Thoracic aorta (tissue), 2 donors: ENCODE measurements at regions not wholly inside any gene's neighbourhood (a gene's known extent, or its start where the extent isn't known, plus 50 kb on each side); places are given as distances from the start of the nearest gene placed in this dataset.

Experiments used
- ATAC-seq: fragments of 150-250 bp; one replicate; pipeline ENCODE4 v1.8.0; 2017; ENCODE audit warnings: low read depth; ENCODE audit not compliant: insufficient number of reproducible peaks, low FRiP score
- DNase-seq: peaks from one replicate; pipeline ENCODE4 v3.0.0-alpha.2; 2020; ENCODE audit warnings: low spot score
- H3K27ac ChIP-seq, 2 donors: fragments of 200-600 bp; sonication (generic); 1 replicate in 1 of 2; 2 replicates in 1 of 2; pipeline ENCODE4 v1.5.1; 2016; ENCODE audit warnings: mild to moderate bottlenecking in 2 of 2, moderate library complexity in 2 of 2
- H3K27me3 ChIP-seq: fragments of 200-600 bp; sonication (generic); replicated peaks from 2 replicates; pipeline ENCODE4 v1.6.0; 2016; ENCODE audit warnings: mild to moderate bottlenecking; ENCODE audit not compliant: insufficient read depth
- H3K36me3 ChIP-seq: fragments of 200-600 bp; sonication (generic); one replicate; pipeline ENCODE4 v1.5.1; 2016
- H3K4me1 ChIP-seq, 2 donors: fragments of 200-600 bp; sonication (generic); 1 replicate in 1 of 2; 2 replicates in 1 of 2; pipeline versions ENCODE4 v1.5.1 to v1.6.0; 2016; ENCODE audit warnings: low read depth in 2 of 2, mild to moderate bottlenecking in 1 of 2; ENCODE audit not compliant: control insufficient read depth in 1 of 2
- H3K4me3 ChIP-seq: fragments of 200-600 bp; sonication (generic); 2 replicates; pipeline ENCODE4 v1.5.1; 2016; ENCODE audit warnings: mild to moderate bottlenecking
- H3K9me3 ChIP-seq: fragments of 200-600 bp; sonication (generic); 2 replicates; pipeline ENCODE4 v1.5.1; 2016
- CTCF ChIP-seq: fragments of 200-600 bp; sonication (generic); IDR thresholded peaks from one replicate; pipeline ENCODE4 v1.5.1; 2019; ENCODE audit warnings: antibody characterized with exemption

GRCh38 chr10:9301148-9301547 is 1246.7 kb downstream of the GATA3 start:
- DNase-seq, result no peak

GRCh38 chr10:9301554-9301953 is 1247.1 kb downstream of the GATA3 start:
- DNase-seq (no peak), ATAC-seq (no peak)
- no peaks in the 10 kb centered on the region for H3K4me1 ChIP-seq
- H3K9me3 ChIP-seq, result no peaks in the 10 kb centered on the region
- no peak overlapping the region for H3K4me3 ChIP-seq
- H3K27me3 ChIP-seq, result no peaks in the 10 kb centered on the region
- no peaks in the 10 kb centered on the region for H3K36me3 ChIP-seq
- TF ChIP-seq CTCF, result no peak
- H3K27ac ChIP-seq, result no peak overlapping the region

More at GRCh38 chr10:9301148-9301547, 1246.7 kb downstream of the GATA3 start:
- Histone ChIP-seq H3K27ac (no peak overlapping the region), H3K4me3 (no peak overlapping the region), H3K9me3 (no peaks in the 10 kb centered on the region), H3K4me1 (no peaks in the 10 kb centered on the region), H3K27me3 (no peaks in the 10 kb centered on the region), H3K36me3 (no peaks in the 10 kb centered on the region)
- no peak for ATAC-seq
- TF ChIP-seq CTCF, result no peak

GRCh38 chr10:9302140-9302746 is 1247.8 kb downstream of the GATA3 start:
- no peak overlapping the region for H3K27ac ChIP-seq
- no peaks in the 10 kb centered on the region for H3K36me3 ChIP-seq
- TF ChIP-seq CTCF, result no peak
- H3K9me3 ChIP-seq, result no peaks in the 10 kb centered on the region
- H3K4me1 ChIP-seq, result no peaks in the 10 kb centered on the region
- H3K27me3 ChIP-seq, result no peaks in the 10 kb centered on the region
- no peak overlapping the region for H3K4me3 ChIP-seq
- ATAC-seq (no peak), DNase-seq (no peak)

- Histone ChIP-seq H3K27ac (no peak overlapping the region), H3K36me3 (no peaks in the 10 kb centered on the region)
- no peak for TF ChIP-seq CTCF
Observed at GRCh38 chr10:9305018-9305655, 1250.6 kb downstream of the GATA3 start.

GRCh38 chr10:9311702-9312499 is 1257.4 kb downstream of the GATA3 start:
- Histone ChIP-seq H3K4me1 (no peaks in the 10 kb centered on the region), H3K36me3 (no peaks in the 10 kb centered on the region), H3K4me3 (no peak overlapping the region), H3K27me3 (no peaks in the 10 kb centered on the region), H3K27ac (no peak overlapping the region), H3K9me3 (no peaks in the 10 kb centered on the region)
- DNase-seq, result no peak
- no peak for TF ChIP-seq CTCF
- no peak for ATAC-seq

More at GRCh38 chr10:9305018-9305655, 1250.6 kb downstream of the GATA3 start:
- DNase-seq (no peak), ATAC-seq (no peak)
- no peak overlapping the region for H3K4me3 ChIP-seq
- no peaks in the 10 kb centered on the region for H3K27me3 ChIP-seq
- no peaks in the 10 kb centered on the region for H3K4me1 ChIP-seq
- H3K9me3 ChIP-seq, result no peaks in the 10 kb centered on the region
